ENCODE measurements at regions not wholly inside any gene's neighbourhood (a gene's known extent, or its start where the extent isn't known, plus 50 kb on each side); places are given as distances from the start of the nearest gene placed in this dataset.

DNA sequence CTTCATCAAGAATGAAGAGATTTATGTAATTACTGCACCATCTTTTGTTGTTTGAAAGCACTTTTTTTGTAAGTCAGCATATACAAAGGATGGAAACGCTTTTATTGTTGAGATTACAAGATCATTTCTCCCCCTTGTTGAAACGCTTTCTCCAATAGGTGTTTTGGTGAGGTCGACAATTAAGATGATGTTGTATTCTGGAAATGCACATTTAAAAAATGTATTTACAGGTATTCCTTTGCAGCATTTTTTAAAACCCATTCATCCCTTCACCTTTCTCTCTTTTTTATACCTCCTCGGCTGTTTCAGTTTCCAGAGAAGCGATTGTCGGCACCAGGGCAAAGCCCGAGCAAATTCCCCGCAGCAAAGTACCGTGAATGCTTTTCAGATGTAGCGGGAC is 499.9 kb downstream of the VRK1 start:
- no peaks in the 10 kb centered on the region for H3K4me1 ChIP-seq (ENCODE audit: control insufficient read depth, insufficient read depth, low read length)
- no peak overlapping the region for H3K27ac ChIP-seq (ENCODE audit: extremely low read depth, low read depth, low read length)
- no peak for TF ChIP-seq ZNF544 (tag by site-specific recombination; IDR thresholded peaks at IDR 0.05)
- TF ChIP-seq ZNF707 (tag by site-specific recombination; IDR thresholded peaks at IDR 0.05) = no peak
- TF ChIP-seq GLIS1 (tag by site-specific recombination; IDR thresholded peaks at IDR 0.05) = no peak
- no peak for TF ChIP-seq ZNF48 (tag by site-specific recombination; IDR thresholded peaks at IDR 0.05)
- no peak for TF ChIP-seq YY2 (tag by site-specific recombination; IDR thresholded peaks at IDR 0.05)
- TF ChIP-seq PRDM1 (tag by site-specific recombination; IDR thresholded peaks at IDR 0.05) = no peak
- TF ChIP-seq ZFP41 (tag by site-specific recombination; IDR thresholded peaks at IDR 0.05; ENCODE audit: borderline replicate concordance) = no peak
- no peak for TF ChIP-seq ZNF133 (tag by site-specific recombination; IDR thresholded peaks at IDR 0.05)
- no peak for TF ChIP-seq ZNF148 (tag by site-specific recombination; IDR thresholded peaks at IDR 0.05; ENCODE audit: borderline replicate concordance)
- no peak for TF ChIP-seq KLF8 (tag by site-specific recombination; IDR thresholded peaks at IDR 0.05)
- TF ChIP-seq REPIN1 (tag by site-specific recombination; IDR thresholded peaks at IDR 0.05; ENCODE audit: low read depth) = no peak
- no peak for TF ChIP-seq ZNF776 (tag by site-specific recombination; IDR thresholded peaks at IDR 0.05; ENCODE audit: borderline replicate concordance)
- ChIA-PET POLR2A (interaction anchor here (0.7 kb wide), 1 partner anchor 23 kb away, joined by 5 read pairs; no protein-coding TSS in a partner anchor), CTCF (interaction anchor here (0.7 to 0.8 kb wide), 4 partner anchors 143 to 738 kb away, joined by 3 to 4 read pairs (median 4); no protein-coding TSS in a partner anchor)
- H3K4me3 ChIP-seq (ENCODE audit: low read depth, low read length) = no peak overlapping the region
- H3K9me3 ChIP-seq (ENCODE audit: control insufficient read depth, insufficient read depth, low read depth, low read length) = no peaks in the 10 kb centered on the region
- no peaks in the 10 kb centered on the region for H3K36me3 ChIP-seq (ENCODE audit: control insufficient read depth in 2 of 2, insufficient read depth in 1 of 2, low read length in 2 of 2)

GRCh38 chr14:97298331-97298730 is 501.1 kb downstream of the VRK1 start:
- TF ChIP-seq ZNF692 (tag by site-specific recombination; IDR thresholded peaks at IDR 0.05) (no peak), REPIN1 (tag by site-specific recombination; IDR thresholded peaks at IDR 0.05; ENCODE audit: low read depth) (no peak), ZNF600 (tag by site-specific recombination; IDR thresholded peaks at IDR 0.05) (no peak), ZNF16 (tag by site-specific recombination; IDR thresholded peaks at IDR 0.05; ENCODE audit: low read depth) (no peak), ZNF623 (tag by site-specific recombination; IDR thresholded peaks at IDR 0.05) (no peak), MEIS1 (CRISPR knock-in tag; IDR thresholded peaks at IDR 0.05; ENCODE audit: borderline replicate concordance) (no peak), ZNF140 (tag by site-specific recombination; IDR thresholded peaks at IDR 0.05) (no peak), ZNF19 (tag by site-specific recombination; IDR thresholded peaks at IDR 0.05; ENCODE audit: low read depth) (no peak), SALL2 (tag by site-specific recombination; IDR thresholded peaks at IDR 0.05; ENCODE audit: borderline replicate concordance) (no peak), ZNF777 (tag by site-specific recombination; IDR thresholded peaks at IDR 0.05; ENCODE audit: borderline replicate concordance) (no peak)
- TF ChIP-seq, protein P1, sequence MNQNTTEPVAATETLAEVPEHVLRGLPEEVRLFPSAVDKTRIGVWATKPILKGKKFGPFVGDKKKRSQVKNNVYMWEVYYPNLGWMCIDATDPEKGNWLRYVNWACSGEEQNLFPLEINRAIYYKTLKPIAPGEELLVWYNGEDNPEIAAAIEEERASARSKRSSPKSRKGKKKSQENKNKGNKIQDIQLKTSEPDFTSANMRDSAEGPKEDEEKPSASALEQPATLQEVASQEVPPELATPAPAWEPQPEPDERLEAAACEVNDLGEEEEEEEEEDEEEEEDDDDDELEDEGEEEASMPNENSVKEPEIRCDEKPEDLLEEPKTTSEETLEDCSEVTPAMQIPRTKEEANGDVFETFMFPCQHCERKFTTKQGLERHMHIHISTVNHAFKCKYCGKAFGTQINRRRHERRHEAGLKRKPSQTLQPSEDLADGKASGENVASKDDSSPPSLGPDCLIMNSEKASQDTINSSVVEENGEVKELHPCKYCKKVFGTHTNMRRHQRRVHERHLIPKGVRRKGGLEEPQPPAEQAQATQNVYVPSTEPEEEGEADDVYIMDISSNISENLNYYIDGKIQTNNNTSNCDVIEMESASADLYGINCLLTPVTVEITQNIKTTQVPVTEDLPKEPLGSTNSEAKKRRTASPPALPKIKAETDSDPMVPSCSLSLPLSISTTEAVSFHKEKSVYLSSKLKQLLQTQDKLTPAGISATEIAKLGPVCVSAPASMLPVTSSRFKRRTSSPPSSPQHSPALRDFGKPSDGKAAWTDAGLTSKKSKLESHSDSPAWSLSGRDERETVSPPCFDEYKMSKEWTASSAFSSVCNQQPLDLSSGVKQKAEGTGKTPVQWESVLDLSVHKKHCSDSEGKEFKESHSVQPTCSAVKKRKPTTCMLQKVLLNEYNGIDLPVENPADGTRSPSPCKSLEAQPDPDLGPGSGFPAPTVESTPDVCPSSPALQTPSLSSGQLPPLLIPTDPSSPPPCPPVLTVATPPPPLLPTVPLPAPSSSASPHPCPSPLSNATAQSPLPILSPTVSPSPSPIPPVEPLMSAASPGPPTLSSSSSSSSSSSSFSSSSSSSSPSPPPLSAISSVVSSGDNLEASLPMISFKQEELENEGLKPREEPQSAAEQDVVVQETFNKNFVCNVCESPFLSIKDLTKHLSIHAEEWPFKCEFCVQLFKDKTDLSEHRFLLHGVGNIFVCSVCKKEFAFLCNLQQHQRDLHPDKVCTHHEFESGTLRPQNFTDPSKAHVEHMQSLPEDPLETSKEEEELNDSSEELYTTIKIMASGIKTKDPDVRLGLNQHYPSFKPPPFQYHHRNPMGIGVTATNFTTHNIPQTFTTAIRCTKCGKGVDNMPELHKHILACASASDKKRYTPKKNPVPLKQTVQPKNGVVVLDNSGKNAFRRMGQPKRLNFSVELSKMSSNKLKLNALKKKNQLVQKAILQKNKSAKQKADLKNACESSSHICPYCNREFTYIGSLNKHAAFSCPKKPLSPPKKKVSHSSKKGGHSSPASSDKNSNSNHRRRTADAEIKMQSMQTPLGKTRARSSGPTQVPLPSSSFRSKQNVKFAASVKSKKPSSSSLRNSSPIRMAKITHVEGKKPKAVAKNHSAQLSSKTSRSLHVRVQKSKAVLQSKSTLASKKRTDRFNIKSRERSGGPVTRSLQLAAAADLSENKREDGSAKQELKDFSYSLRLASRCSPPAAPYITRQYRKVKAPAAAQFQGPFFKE (tag by site-specific recombination; IDR thresholded peaks at IDR 0.05; ENCODE audit: borderline replicate concordance) = no peak
- POLR2A ChIA-PET = no interaction called here
- Histone ChIP-seq H3K9me3 (ENCODE audit: control insufficient read depth, insufficient read depth, low read depth, low read length) (no peaks in the 10 kb centered on the region), H3K4me1 (ENCODE audit: control insufficient read depth, insufficient read depth, low read length) (no peaks in the 10 kb centered on the region), H3K36me3 (ENCODE audit: control insufficient read depth in 2 of 2, insufficient read depth in 1 of 2, low read length in 2 of 2) (no peaks in the 10 kb centered on the region), H3K27ac (ENCODE audit: extremely low read depth, low read depth, low read length) (no peak overlapping the region), H3K4me3 (ENCODE audit: low read depth, low read length) (no peak overlapping the region)
- CTCF ChIA-PET = interaction anchor here (0.5 to 1.6 kb wide), 6 partner anchors 8 to 970 kb away, joined by 3 to 5 read pairs (median 4); no protein-coding TSS in a partner anchor
